Stimulated activated naive CD8-positive, alpha-beta T cell treated with anti-CD3 and anti-CD28 coated beads, Interleukin-15, Interleukin-2, amounts not matched to agents 100 ng/mL and 50 ng/mL, for 24 hours (primary cell): ENCODE measurements at regions not wholly inside any gene's neighbourhood (a gene's known extent, or its start where the extent isn't known, plus 50 kb on each side); places are given as distances from the start of the nearest gene placed in this dataset.
"Not testable (repeated sequence)": the region's sequence is repeated elsewhere in the genome, so short reads cannot be mapped to it uniquely, and the experiment has no call there.

Experiments
- H3K27ac Mint-ChIP-seq: one replicate; pipeline ENCODE4 v1.8.0; 2021; ENCODE audit warnings: mild to moderate bottlenecking, mixed read lengths
- H3K27me3 Mint-ChIP-seq: one replicate; pipeline ENCODE4 v1.8.0; 2021; ENCODE audit warnings: mixed read lengths
- H3K36me3 Mint-ChIP-seq: one replicate; pipeline ENCODE4 v1.8.0; 2021; ENCODE audit warnings: low read depth, mixed read lengths
- H3K4me1 Mint-ChIP-seq: one replicate; pipeline ENCODE4 v1.8.0; 2021; ENCODE audit warnings: low read depth, mixed read lengths
- H3K4me3 Mint-ChIP-seq: one replicate; pipeline ENCODE4 v1.8.0; 2021; ENCODE audit warnings: mild to moderate bottlenecking, mixed read lengths
- H3K9me3 Mint-ChIP-seq: one replicate; pipeline ENCODE4 v1.8.0; 2021; ENCODE audit warnings: mixed read lengths

GRCh38 chr17:5913032-5913531 lies 157.1 kb upstream of the WSCD1 start:
- no peaks in the 10 kb centered on the region for H3K36me3 Mint-ChIP-seq
- H3K9me3 Mint-ChIP-seq = no peaks in the 10 kb centered on the region
- H3K4me3 Mint-ChIP-seq = no peak overlapping the region
- H3K27ac Mint-ChIP-seq = no peak overlapping the region
- no peaks in the 10 kb centered on the region for H3K4me1 Mint-ChIP-seq
- H3K27me3 Mint-ChIP-seq = peaks cover 7% of the 10 kb centered on the region

GRCh38 chr17:5913641-5914040 lies 156.5 kb upstream of the WSCD1 start:
- H3K27me3 Mint-ChIP-seq = peaks cover 8% of the 10 kb centered on the region
- H3K4me3 Mint-ChIP-seq = no peak overlapping the region
- no peaks in the 10 kb centered on the region for H3K9me3 Mint-ChIP-seq
- H3K36me3 Mint-ChIP-seq = no peaks in the 10 kb centered on the region
- H3K4me1 Mint-ChIP-seq = no peaks in the 10 kb centered on the region
- H3K27ac Mint-ChIP-seq = no peak overlapping the region

GRCh38 chr17:5915337-5915736 lies 154.8 kb upstream of the WSCD1 start:
- Mint-ChIP-seq H3K36me3 (no peaks in the 10 kb centered on the region), H3K4me3 (no peak overlapping the region), H3K27ac (no peak overlapping the region), H3K27me3 (peaks cover 12% of the 10 kb centered on the region), H3K9me3 (no peaks in the 10 kb centered on the region), H3K4me1 (no peaks in the 10 kb centered on the region)

- Mint-ChIP-seq H3K4me3 (no peak overlapping the region), H3K9me3 (no peaks in the 10 kb centered on the region), H3K27ac (no peak overlapping the region), H3K36me3 (no peaks in the 10 kb centered on the region), H3K27me3 (peaks cover 14% of the 10 kb centered on the region), H3K4me1 (no peaks in the 10 kb centered on the region)
Measured at GRCh38 chr17:5919089-5919488, 151.1 kb upstream of the WSCD1 start.

- peaks cover 11% of the 10 kb centered on the region for H3K27me3 Mint-ChIP-seq
- no peaks in the 10 kb centered on the region for H3K36me3 Mint-ChIP-seq
- H3K9me3 Mint-ChIP-seq = no peaks in the 10 kb centered on the region
- no peak overlapping the region for H3K4me3 Mint-ChIP-seq
- no peaks in the 10 kb centered on the region for H3K4me1 Mint-ChIP-seq
- no peak overlapping the region for H3K27ac Mint-ChIP-seq
Measured at GRCh38 chr17:5921512-5922282, 148.5 kb upstream of the WSCD1 start.

GRCh38 chr17:5922476-5922875 lies 147.7 kb upstream of the WSCD1 start:
- Mint-ChIP-seq H3K27ac (no peak overlapping the region), H3K9me3 (no peaks in the 10 kb centered on the region), H3K36me3 (no peaks in the 10 kb centered on the region), H3K4me3 (no peak overlapping the region), H3K27me3 (peaks cover 10% of the 10 kb centered on the region), H3K4me1 (no peaks in the 10 kb centered on the region)

- Mint-ChIP-seq H3K4me3 (no peak overlapping the region), H3K27ac (no peak overlapping the region), H3K4me1 (no peaks in the 10 kb centered on the region), H3K9me3 (peaks cover 5% of the 10 kb centered on the region), H3K36me3 (no peaks in the 10 kb centered on the region), H3K27me3 (peaks cover 4% of the 10 kb centered on the region)
Measured at GRCh38 chr17:5929721-5930120, 140.5 kb upstream of the WSCD1 start.

- H3K4me3 Mint-ChIP-seq, H3K4me1 Mint-ChIP-seq, H3K9me3 Mint-ChIP-seq, H3K27ac Mint-ChIP-seq, H3K36me3 Mint-ChIP-seq, H3K27me3 Mint-ChIP-seq: not testable (repeated sequence)
Measured at GRCh38 chr17:5930555-5930954, 139.6 kb upstream of the WSCD1 start.

- Mint-ChIP-seq H3K4me3 (no peak overlapping the region), H3K36me3 (no peaks in the 10 kb centered on the region), H3K27ac (no peak overlapping the region), H3K27me3 (peaks cover 8% of the 10 kb centered on the region), H3K4me1 (no peaks in the 10 kb centered on the region), H3K9me3 (peaks cover 5% of the 10 kb centered on the region)
Measured at GRCh38 chr17:5931616-5932015, 138.6 kb upstream of the WSCD1 start.

GRCh38 chr17:5933430-5933829 lies 136.7 kb upstream of the WSCD1 start:
- H3K4me3 Mint-ChIP-seq = no peak overlapping the region
- peaks cover 5% of the 10 kb centered on the region for H3K9me3 Mint-ChIP-seq
- no peaks in the 10 kb centered on the region for H3K4me1 Mint-ChIP-seq
- no peaks in the 10 kb centered on the region for H3K36me3 Mint-ChIP-seq
- no peak overlapping the region for H3K27ac Mint-ChIP-seq
- peaks cover 8% of the 10 kb centered on the region for H3K27me3 Mint-ChIP-seq

GRCh38 chr17:5941258-5941657 lies 128.9 kb upstream of the WSCD1 start:
- Mint-ChIP-seq H3K4me3 (no peak overlapping the region), H3K36me3 (no peaks in the 10 kb centered on the region), H3K9me3 (no peaks in the 10 kb centered on the region), H3K4me1 (no peaks in the 10 kb centered on the region), H3K27me3 (peaks cover 25% of the 10 kb centered on the region), H3K27ac (no peak overlapping the region)

- Mint-ChIP-seq H3K9me3 (no peaks in the 10 kb centered on the region), H3K27me3 (peaks cover 25% of the 10 kb centered on the region), H3K36me3 (no peaks in the 10 kb centered on the region), H3K4me1 (no peaks in the 10 kb centered on the region), H3K27ac (no peak overlapping the region), H3K4me3 (no peak overlapping the region)
Measured at GRCh38 chr17:5942687-5943086, 127.5 kb upstream of the WSCD1 start.

GRCh38 chr17:5943232-5943631 lies 126.9 kb upstream of the WSCD1 start:
- no peaks in the 10 kb centered on the region for H3K9me3 Mint-ChIP-seq
- no peaks in the 10 kb centered on the region for H3K36me3 Mint-ChIP-seq
- no peak overlapping the region for H3K27ac Mint-ChIP-seq
- H3K4me1 Mint-ChIP-seq = no peaks in the 10 kb centered on the region
- H3K27me3 Mint-ChIP-seq = peaks cover 26% of the 10 kb centered on the region
- no peak overlapping the region for H3K4me3 Mint-ChIP-seq

- no peaks in the 10 kb centered on the region for H3K9me3 Mint-ChIP-seq
- peaks cover 28% of the 10 kb centered on the region for H3K27me3 Mint-ChIP-seq
- no peaks in the 10 kb centered on the region for H3K36me3 Mint-ChIP-seq
- no peak overlapping the region for H3K4me3 Mint-ChIP-seq
- no peak overlapping the region for H3K27ac Mint-ChIP-seq
- no peaks in the 10 kb centered on the region for H3K4me1 Mint-ChIP-seq
Measured at GRCh38 chr17:5943982-5944381, 126.2 kb upstream of the WSCD1 start.

- no peak overlapping the region for H3K27ac Mint-ChIP-seq
- H3K36me3 Mint-ChIP-seq = no peaks in the 10 kb centered on the region
- H3K9me3 Mint-ChIP-seq = no peaks in the 10 kb centered on the region
- H3K4me1 Mint-ChIP-seq = no peaks in the 10 kb centered on the region
- H3K4me3 Mint-ChIP-seq = no peak overlapping the region
- H3K27me3 Mint-ChIP-seq = peaks cover 21% of the 10 kb centered on the region
Measured at GRCh38 chr17:5947701-5948180, 122.4 kb upstream of the WSCD1 start.

GRCh38 chr17:5948811-5949210 lies 121.4 kb upstream of the WSCD1 start:
- H3K27ac Mint-ChIP-seq = no peak overlapping the region
- no peaks in the 10 kb centered on the region for H3K36me3 Mint-ChIP-seq
- no peaks in the 10 kb centered on the region for H3K4me1 Mint-ChIP-seq
- H3K4me3 Mint-ChIP-seq = no peak overlapping the region
- H3K27me3 Mint-ChIP-seq = peaks cover 13% of the 10 kb centered on the region
- H3K9me3 Mint-ChIP-seq = no peaks in the 10 kb centered on the region
